ENCODE measurements at regions not wholly inside any gene's neighbourhood (a gene's known extent, or its start where the extent isn't known, plus 50 kb on each side); places are given as distances from the start of the nearest gene placed in this dataset.
"Not testable (repeated sequence)": the region's sequence is repeated elsewhere in the genome, so short reads cannot be mapped to it uniquely, and the experiment has no call there.

GRCh38 chr16:21503574-21503920, 95.8 kb upstream of the METTL9 start:
- TF ChIP-seq POLR2A (IDR thresholded peaks at IDR 0.05; ENCODE audit: low read depth, low read length); TAF1 (IDR thresholded peaks at IDR 0.05; ENCODE audit: borderline replicate concordance, low read depth, low read length); POLR2AphosphoS5 (IDR thresholded peaks at IDR 0.05; ENCODE audit: low read depth, low read length): not testable (repeated sequence)

All from GM12892 (cell line).